ENCODE measurements at regions not wholly inside any gene's neighbourhood (a gene's known extent, or its start where the extent isn't known, plus 50 kb on each side); places are given as distances from the start of the nearest gene placed in this dataset.
A peak's percentile ranks its signal among the peaks of the same experiment; 100 is the strongest.
"Not testable (repeated sequence)": the region's sequence is repeated elsewhere in the genome, so short reads cannot be mapped to it uniquely, and the experiment has no call there.

- TF ChIP-seq CTCF (IDR thresholded peaks at IDR 0.05; ENCODE audit: low read length, missing control alignments) = no peak
- DNase-seq (ENCODE audit: low read depth) = no peak
- no peak overlapping the region for H3K4me3 ChIP-seq (replicated peaks; ENCODE audit: low read depth, low read length)
Observed at GRCh38 chr2:53036196-53036595, 731.4 kb upstream of the CHAC2 start.

GRCh38 chr2:53035153-53035552, 732.5 kb upstream of the CHAC2 start:
- no peak for DNase-seq (ENCODE audit: low read depth)
- H3K4me3 ChIP-seq (replicated peaks; ENCODE audit: low read depth, low read length) = no peak overlapping the region
- TF ChIP-seq CTCF (IDR thresholded peaks at IDR 0.05; ENCODE audit: low read length, missing control alignments) = no peak

- H3K4me3 ChIP-seq (replicated peaks; ENCODE audit: low read depth, low read length) = no peak overlapping the region
- peak; percentile 11 for DNase-seq (ENCODE audit: low read depth)
- TF ChIP-seq CTCF (IDR thresholded peaks at IDR 0.05; ENCODE audit: low read length, missing control alignments) = no peak
Observed at GRCh38 chr2:53033411-53033810, 734.2 kb upstream of the CHAC2 start.

- H3K4me3 ChIP-seq (replicated peaks; ENCODE audit: low read depth, low read length) = no peak overlapping the region
- no peak for DNase-seq (ENCODE audit: low read depth)
- no peak for TF ChIP-seq CTCF (IDR thresholded peaks at IDR 0.05; ENCODE audit: low read length, missing control alignments)
Observed at GRCh38 chr2:53028746-53029423, 738.7 kb upstream of the CHAC2 start.

GRCh38 chr2:53028225-53028624, 739.4 kb upstream of the CHAC2 start:
- DNase-seq (ENCODE audit: low read depth) = peak; percentile 52
- TF ChIP-seq CTCF (IDR thresholded peaks at IDR 0.05; ENCODE audit: low read length, missing control alignments) = no peak
- H3K4me3 ChIP-seq (replicated peaks; ENCODE audit: low read depth, low read length) = no peak overlapping the region

GRCh38 chr2:53022248-53022647, 745.4 kb upstream of the CHAC2 start:
- H3K4me3 ChIP-seq (replicated peaks; ENCODE audit: low read depth, low read length); DNase-seq (ENCODE audit: low read depth): not testable (repeated sequence)

- TF ChIP-seq CTCF (IDR thresholded peaks at IDR 0.05; ENCODE audit: low read length, missing control alignments) = no peak
- H3K4me3 ChIP-seq (replicated peaks; ENCODE audit: low read depth, low read length) = no peak overlapping the region
- DNase-seq (ENCODE audit: low read depth) = no peak
Observed at GRCh38 chr2:53021828-53022227, 745.8 kb upstream of the CHAC2 start.
